HG03342 (cell line): ENCODE measurements at regions not wholly inside any gene's neighbourhood (a gene's known extent, or its start where the extent isn't known, plus 50 kb on each side); places are given as distances from the start of the nearest gene placed in this dataset.

Experiments
- ATAC-seq: cut with Tn5 transposase; IDR thresholded peaks from one replicate; pipeline ENCODE4 v1.9.1; 2021; ENCODE audit warnings: mild to moderate bottlenecking, moderate library complexity; ENCODE audit not compliant: unreplicated experiment

DNA sequence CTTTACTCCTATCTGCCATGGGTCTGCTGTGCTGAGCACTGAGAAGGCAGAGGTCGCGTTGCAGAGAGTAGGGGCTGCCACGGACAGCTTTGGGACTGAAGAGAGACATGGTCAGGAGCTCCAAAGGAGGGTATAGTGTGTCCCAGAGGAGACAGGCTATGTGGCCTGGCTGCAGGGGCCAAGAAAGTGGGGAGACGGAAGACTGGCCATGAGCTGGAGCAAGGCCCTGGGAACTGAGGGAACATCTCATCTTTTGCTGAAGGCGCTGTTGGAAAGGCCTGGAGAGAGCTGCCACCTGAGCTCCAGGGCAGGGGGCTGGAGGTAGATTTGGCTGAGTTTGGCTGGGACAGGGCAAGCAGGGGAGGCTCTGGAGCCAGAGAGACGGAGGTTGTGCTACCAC lies 55.8 kb upstream of the AJAP1 start:
- ATAC-seq: no peak

DNA sequence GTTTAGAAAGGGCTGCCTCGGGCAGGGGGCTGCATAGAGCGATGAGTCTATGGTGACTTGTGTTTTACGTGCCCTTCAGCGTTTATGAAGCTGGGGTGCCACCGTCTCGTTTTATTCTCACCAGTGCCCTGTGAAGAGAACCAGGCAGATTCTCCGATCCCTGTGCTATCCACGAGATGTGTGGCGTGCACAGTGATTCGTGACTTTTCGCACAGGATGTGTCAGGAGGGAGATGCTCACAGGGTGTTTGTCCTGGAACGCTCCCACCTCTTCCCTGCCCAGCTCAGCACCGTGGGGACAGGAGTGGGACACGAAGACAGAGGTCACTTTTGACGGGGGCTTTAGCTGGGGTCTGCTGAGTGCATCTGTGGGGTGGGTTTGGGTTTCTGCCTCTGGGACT lies 54.9 kb upstream of the AJAP1 start:
- ATAC-seq: no peak

DNA sequence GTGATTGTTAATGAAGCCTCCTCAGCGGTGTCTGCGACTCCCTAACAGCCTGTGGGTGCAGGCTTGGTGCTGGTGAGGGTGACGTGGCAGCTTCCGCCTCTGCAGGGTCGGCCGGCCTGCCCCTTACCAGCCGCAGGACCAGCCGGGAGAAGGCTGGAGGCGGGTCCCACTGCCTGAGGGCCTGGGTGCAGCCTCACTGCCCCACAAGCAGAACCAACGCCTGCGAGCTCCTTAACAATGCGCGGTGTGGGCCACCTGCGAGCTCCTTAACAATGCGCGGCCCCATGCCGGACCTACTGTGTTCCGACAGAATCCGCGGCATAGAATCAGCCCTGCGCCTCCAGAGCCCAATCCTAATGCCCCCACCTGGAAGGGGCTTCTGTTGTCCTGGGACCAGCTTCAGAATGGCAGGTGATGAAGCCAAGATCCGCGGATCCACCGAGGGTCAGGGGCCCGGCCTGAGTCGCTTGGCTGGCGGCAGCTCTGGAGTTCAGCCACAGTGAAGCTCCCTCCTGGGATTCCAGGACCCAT lies 54.4 kb upstream of the AJAP1 start:
- ATAC-seq: no peak

DNA sequence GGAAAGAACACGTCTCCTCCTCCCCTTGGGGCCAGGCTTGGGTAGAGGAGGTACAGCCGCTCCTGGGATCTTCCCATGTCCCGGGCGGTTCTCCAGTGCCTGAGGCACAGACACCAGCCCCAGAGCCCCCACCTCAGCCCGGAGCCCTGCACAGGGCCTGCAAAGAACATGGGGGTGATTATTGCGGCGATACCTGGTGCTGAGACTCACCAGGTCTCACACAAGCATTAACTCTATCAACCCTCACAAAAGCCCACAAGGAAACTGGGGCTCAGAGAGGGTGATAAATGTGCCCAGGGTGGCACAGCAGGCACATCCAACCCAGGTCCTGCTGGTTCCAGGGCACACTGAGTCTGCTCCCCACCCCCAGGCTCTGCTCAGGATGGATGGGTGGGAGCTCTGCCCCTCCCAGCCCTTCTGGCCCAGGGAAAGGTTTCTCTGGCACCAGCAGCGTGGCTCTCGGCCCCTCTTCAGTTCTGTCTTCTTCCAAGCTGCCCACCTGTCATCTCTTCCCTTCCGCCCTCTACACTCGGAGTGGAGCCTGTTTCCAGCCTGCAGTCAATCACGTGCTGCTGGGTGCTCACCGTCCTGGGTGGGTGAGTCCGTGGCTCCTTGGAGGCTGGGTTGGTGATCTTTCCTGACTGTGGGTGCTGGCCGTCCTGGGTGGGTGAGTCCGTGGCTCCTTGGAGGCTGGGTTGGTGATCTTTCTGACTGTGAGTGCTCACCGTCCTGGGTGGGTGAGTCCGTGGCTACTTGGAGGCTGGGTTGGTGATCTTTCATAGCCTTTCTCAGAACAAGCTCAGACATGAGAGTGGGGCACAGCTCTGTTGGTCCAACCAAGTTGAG lies 53.6 kb upstream of the AJAP1 start:
- ATAC-seq: no peak

DNA sequence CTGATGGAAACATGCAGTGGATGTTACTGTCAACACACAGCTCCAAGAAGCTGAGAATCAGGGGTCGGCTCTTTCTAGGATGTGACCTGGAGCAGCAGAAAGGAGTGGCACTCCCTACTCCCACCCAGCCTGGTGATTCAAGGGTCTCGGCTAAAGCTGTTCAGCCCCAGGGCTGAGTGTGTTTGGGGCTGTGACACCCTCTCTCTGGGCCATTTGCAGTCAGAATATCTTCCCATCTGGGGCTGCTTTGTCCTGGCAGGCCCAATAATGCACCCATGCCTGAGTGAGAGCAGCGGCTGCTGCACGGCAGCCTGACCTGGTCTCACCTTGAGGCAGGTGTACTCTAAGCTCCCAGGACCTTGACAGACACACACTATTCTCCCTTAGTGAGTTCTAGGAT lies 52.5 kb upstream of the AJAP1 start:
- no peak for ATAC-seq

DNA sequence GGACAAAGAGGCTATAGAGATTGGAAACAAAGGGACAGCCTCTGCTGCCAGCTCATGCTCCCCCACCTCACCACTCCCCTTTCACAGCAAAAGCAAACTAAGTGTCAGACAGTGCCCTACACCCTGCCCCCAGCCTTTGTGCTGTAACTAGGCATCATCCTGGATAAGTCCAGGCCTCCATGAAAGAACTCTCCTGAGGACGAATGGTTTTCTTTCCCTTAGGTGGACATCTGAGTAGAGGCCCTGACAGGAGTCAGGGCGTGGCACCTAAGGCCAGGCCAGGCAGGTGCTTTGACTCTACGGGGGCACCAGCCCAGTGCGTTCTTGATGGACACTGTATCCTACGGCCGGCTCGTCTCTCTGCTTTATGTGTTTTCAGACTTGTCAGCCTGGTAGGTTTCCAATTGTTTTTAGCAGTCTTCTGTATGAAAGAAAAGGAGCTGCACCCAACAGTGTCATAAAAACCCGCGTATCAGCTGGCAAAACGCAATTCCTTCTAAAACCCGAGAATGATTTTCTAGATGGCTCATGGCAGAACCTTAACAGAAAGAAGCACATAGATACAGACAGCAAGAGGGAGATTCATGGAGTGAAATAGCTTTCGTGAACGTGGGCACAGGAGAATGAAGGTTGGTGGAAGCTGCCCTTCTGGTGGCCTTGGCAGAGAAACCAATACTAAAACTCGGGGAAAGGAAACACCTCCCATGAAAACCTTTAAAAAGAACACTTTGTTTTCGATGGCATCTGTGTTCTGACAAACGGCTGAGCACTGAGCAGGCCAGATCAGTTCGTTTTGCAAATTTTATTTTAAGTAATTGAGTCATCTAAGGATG lies 51.7 kb upstream of the AJAP1 start:
- no peak for ATAC-seq

DNA sequence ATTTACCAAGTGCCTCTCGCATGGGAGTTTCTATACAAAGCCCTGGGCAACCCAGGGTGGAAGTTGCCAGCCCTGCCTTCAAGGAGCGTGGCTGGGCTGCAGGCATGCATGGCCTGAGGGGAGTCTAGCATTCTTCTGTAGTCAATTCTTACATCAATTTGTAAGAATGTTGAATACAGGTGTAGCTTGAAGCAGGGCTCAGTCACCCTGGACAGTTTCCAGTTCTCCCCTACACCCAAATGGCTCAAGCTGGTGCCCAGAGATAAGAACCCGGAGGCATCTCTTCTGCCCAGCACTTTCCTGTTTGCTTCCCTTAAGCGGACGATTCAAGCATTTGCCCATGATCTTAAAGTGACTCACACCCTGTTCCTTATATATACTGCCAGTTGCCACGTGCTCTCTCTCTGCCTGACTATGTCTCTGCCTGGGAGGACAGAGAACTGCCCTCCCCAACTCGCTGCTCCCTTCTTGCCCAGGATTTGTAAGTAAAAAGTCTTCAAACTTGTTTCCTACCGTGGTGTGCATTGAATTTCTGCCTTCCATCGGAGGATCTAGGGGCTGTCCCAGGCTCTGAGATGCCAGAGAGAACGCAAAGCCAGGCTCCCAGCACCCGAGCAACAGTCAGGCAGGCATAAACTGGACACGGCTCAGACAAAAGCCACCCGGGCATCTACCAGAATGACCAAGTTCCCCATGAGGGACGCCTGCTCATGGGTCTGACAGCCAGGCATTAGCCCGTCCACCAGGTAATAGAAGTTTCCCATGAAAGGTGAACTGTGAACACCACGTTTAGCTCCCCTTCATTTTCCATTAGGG lies 50.9 kb upstream of the AJAP1 start:
- no peak for ATAC-seq
